Mesenchymal stem cell (in vitro differentiated cells and primary cell): ENCODE measurements at regions not wholly inside any gene's neighbourhood (a gene's known extent, or its start where the extent isn't known, plus 50 kb on each side); places are given as distances from the start of the nearest gene placed in this dataset.

Experiments
- DNase-seq: peaks from one replicate; pipeline ENCODE4 v3.0.0-alpha.2; 2013
- H2AFZ ChIP-seq: one replicate; pipeline ENCODE4 v1.6.1; 2013; ENCODE audit warnings: low read depth, mild to moderate bottlenecking, control low read depth, inconsistent platforms, low read length, moderate library complexity
- H2AK5ac ChIP-seq: 2 replicates; pipeline ENCODE4 v1.6.1; 2013; ENCODE audit warnings: low read length, moderate library complexity, mild to moderate bottlenecking, inconsistent platforms; ENCODE audit not compliant: severe bottlenecking
- H2BK120ac ChIP-seq: one replicate; pipeline ENCODE4 v1.6.1; 2013; ENCODE audit warnings: low read depth, mild to moderate bottlenecking, inconsistent platforms, low read length, moderate library complexity
- H2BK12ac ChIP-seq, 2 experiments: one replicate each; pipeline ENCODE4 v1.6.1; 2013; ENCODE audit warnings: inconsistent platforms in 2 of 2, low read length in 2 of 2, mild to moderate bottlenecking in 2 of 2, moderate library complexity in 2 of 2, control low read depth in 1 of 2
- H2BK15ac ChIP-seq: one replicate; pipeline ENCODE4 v1.6.1; 2013; ENCODE audit warnings: mild to moderate bottlenecking, low read depth, inconsistent platforms; ENCODE audit not compliant: poor library complexity, severe bottlenecking
- H2BK5ac ChIP-seq: 2 replicates; pipeline ENCODE4 v1.6.1; 2013; ENCODE audit warnings: low read depth, mild to moderate bottlenecking, low read length, control low read depth, inconsistent platforms; ENCODE audit not compliant: poor library complexity, severe bottlenecking
- H3K14ac ChIP-seq, 2 experiments: one replicate each; pipeline ENCODE4 v1.6.1; 2013; ENCODE audit warnings: inconsistent platforms in 2 of 2, low read length in 2 of 2, control low read depth in 1 of 2, mild to moderate bottlenecking in 1 of 2, moderate library complexity in 1 of 2
- H3K18ac ChIP-seq, 2 experiments: one replicate each; pipeline ENCODE4 v1.6.1; 2013; ENCODE audit warnings: inconsistent platforms in 2 of 2, low read length in 2 of 2, control low read depth in 1 of 2, low read depth in 1 of 2, mild to moderate bottlenecking in 1 of 2
- H3K23ac ChIP-seq, 2 experiments: one replicate each; pipeline ENCODE4 v1.6.1; 2013; ENCODE audit warnings: inconsistent platforms in 2 of 2, low read length in 2 of 2, mild to moderate bottlenecking in 2 of 2, moderate library complexity in 2 of 2, control low read depth in 1 of 2
- H3K27ac ChIP-seq: 2 replicates; pipeline ENCODE4 v1.5.1; 2013; ENCODE audit warnings: mild to moderate bottlenecking, moderate library complexity, low read length, control low read depth, inconsistent platforms; ENCODE audit not compliant: poor library complexity, severe bottlenecking
- H3K27me3 ChIP-seq, 2 experiments: 2 replicates each; pipeline versions ENCODE4 v1.6.1 to v1.7.0; 2013; ENCODE audit warnings: low read length in 2 of 2, mild to moderate bottlenecking in 2 of 2, moderate library complexity in 2 of 2, control low read depth in 1 of 2, inconsistent platforms in 1 of 2; ENCODE audit not compliant: control insufficient read depth in 1 of 2, insufficient read depth in 1 of 2
- H3K36me3 ChIP-seq, 2 experiments: 2 replicates each; pipeline versions ENCODE4 v1.6.1 to v1.7.0; 2013; ENCODE audit warnings: low read length in 2 of 2, control low read depth in 1 of 2, inconsistent platforms in 1 of 2, low read depth in 1 of 2, mild to moderate bottlenecking in 1 of 2; ENCODE audit not compliant: insufficient read depth in 2 of 2, control insufficient read depth in 1 of 2
- H3K4ac ChIP-seq, 2 experiments: one replicate each; pipeline ENCODE4 v1.6.1; 2013; ENCODE audit warnings: inconsistent platforms in 2 of 2, low read length in 2 of 2, mild to moderate bottlenecking in 2 of 2, moderate library complexity in 2 of 2, control low read depth in 1 of 2, low read depth in 1 of 2
- H3K4me1 ChIP-seq: 2 replicates; pipeline ENCODE4 v1.6.1; 2013; ENCODE audit warnings: low read depth, low read length, control low read depth; ENCODE audit not compliant: control insufficient read depth, insufficient read depth
- H3K4me2 ChIP-seq: 2 replicates; pipeline ENCODE4 v1.6.1; 2013; ENCODE audit warnings: low read length, mild to moderate bottlenecking, inconsistent platforms; ENCODE audit not compliant: poor library complexity, severe bottlenecking
- H3K4me3 ChIP-seq, 2 experiments: 2 replicates each; pipeline versions ENCODE4 v1.5.1 to v1.7.0; 2013; ENCODE audit warnings: low read length in 2 of 2, mild to moderate bottlenecking in 2 of 2, control low read depth in 1 of 2, low read depth in 1 of 2; ENCODE audit not compliant: insufficient read depth in 1 of 2
- H3K79me1 ChIP-seq: replicated peaks from 2 replicates; pipeline ENCODE4 v1.6.1; 2013; ENCODE audit warnings: mild to moderate bottlenecking, control low read depth, low read length, inconsistent platforms; ENCODE audit not compliant: poor library complexity, severe bottlenecking
- H3K9ac ChIP-seq: 2 replicates; pipeline ENCODE4 v1.7.0; 2013; ENCODE audit warnings: mild to moderate bottlenecking, low read length, moderate library complexity
- H3K9me3 ChIP-seq: 2 replicates; pipeline ENCODE4 v1.7.0; 2013; ENCODE audit warnings: mild to moderate bottlenecking, low read length; ENCODE audit not compliant: control insufficient read depth
- H4K8ac ChIP-seq: one replicate; pipeline ENCODE4 v1.6.1; 2013; ENCODE audit warnings: inconsistent platforms, mild to moderate bottlenecking, low read length, moderate library complexity
- H4K91ac ChIP-seq: one replicate; pipeline ENCODE4 v1.6.1; 2013; ENCODE audit warnings: mild to moderate bottlenecking, low read length, inconsistent platforms
- WGBS: methylation state at CpG from one replicate; pipeline ENCODE4 v1.1.7; 2013; ENCODE audit warnings: mixed read lengths; 5-methylcytosine and 5-hydroxymethylcytosine counted together

GRCh38 chr5:107265193-107265592 is 405.5 kb downstream of the EFNA5 start:
- Histone ChIP-seq H3K23ac (no peak overlapping the region), H3K14ac (no peak overlapping the region), H3K27me3 (no peaks in the 10 kb centered on the region), H3K18ac (no peak overlapping the region), H3K4me1 (no peaks in the 10 kb centered on the region), H2AK5ac (no peak overlapping the region), H2AFZ (no peak overlapping the region), H3K4me2 (no peak overlapping the region), H3K4me3 (no peak overlapping the region), H3K4ac (no peak overlapping the region), H4K91ac (no peak overlapping the region), H3K9me3 (peaks cover 9% of the 10 kb centered on the region), H2BK5ac (no peak overlapping the region), H3K79me1 (no peaks in the 10 kb centered on the region), H3K36me3 (no peaks in the 10 kb centered on the region), H3K9ac (no peak overlapping the region), H2BK12ac (no peak overlapping the region), H4K8ac (no peak overlapping the region), H2BK120ac (no peak overlapping the region), H2BK15ac (no peak overlapping the region), H3K27ac (no peak overlapping the region)
- 65% methylated on average over 2 of the region's 2 CpGs for WGBS
- DNase-seq = peak; percentile 16

- Histone ChIP-seq H2AK5ac (no peak overlapping the region), H4K8ac (no peak overlapping the region), H3K18ac (no peak overlapping the region), H3K14ac (no peak overlapping the region), H3K4me3 (no peak overlapping the region), H2BK15ac (no peak overlapping the region), H3K4me2 (no peak overlapping the region), H4K91ac (no peak overlapping the region), H3K79me1 (no peaks in the 10 kb centered on the region), H3K27me3 (no peaks in the 10 kb centered on the region), H3K9ac (no peak overlapping the region), H2BK5ac (no peak overlapping the region), H3K4ac (no peak overlapping the region), H2BK120ac (no peak overlapping the region), H2AFZ (no peak overlapping the region), H3K9me3 (peaks cover 9% of the 10 kb centered on the region), H3K27ac (no peak overlapping the region), H3K23ac (no peak overlapping the region), H3K36me3 (no peaks in the 10 kb centered on the region), H3K4me1 (no peaks in the 10 kb centered on the region), H2BK12ac (no peak overlapping the region)
- DNase-seq = no peak
- WGBS = 100% methylated on average over 4 of the region's 5 CpGs
Measured at GRCh38 chr5:107263387-107264018, 407.2 kb downstream of the EFNA5 start.

- no peak overlapping the region for H3K4me3 ChIP-seq
- H2BK5ac ChIP-seq = no peak overlapping the region
- no peak overlapping the region for H3K14ac ChIP-seq
- peaks cover 9% of the 10 kb centered on the region for H3K9me3 ChIP-seq
- no peak overlapping the region for H2BK120ac ChIP-seq
- no peak overlapping the region for H2AK5ac ChIP-seq
- no peak overlapping the region for H3K27ac ChIP-seq
- H4K8ac ChIP-seq = no peak overlapping the region
- no peak overlapping the region for H3K9ac ChIP-seq
- no peaks in the 10 kb centered on the region for H3K4me1 ChIP-seq
- H2AFZ ChIP-seq = no peak overlapping the region
- H3K79me1 ChIP-seq = no peaks in the 10 kb centered on the region
- H3K36me3 ChIP-seq = no peaks in the 10 kb centered on the region
- no peaks in the 10 kb centered on the region for H3K27me3 ChIP-seq
- no peak for DNase-seq
- H3K23ac ChIP-seq = no peak overlapping the region
- no peak overlapping the region for H3K4me2 ChIP-seq
- H4K91ac ChIP-seq = no peak overlapping the region
- H3K4ac ChIP-seq = no peak overlapping the region
- H2BK12ac ChIP-seq = no peak overlapping the region
- H3K18ac ChIP-seq = no peak overlapping the region
- WGBS = 89% methylated on average over 2 of the region's 2 CpGs
- H2BK15ac ChIP-seq = no peak overlapping the region
Measured at GRCh38 chr5:107257885-107258520, 412.7 kb downstream of the EFNA5 start.

GRCh38 chr5:107254902-107255234 is 415.9 kb downstream of the EFNA5 start:
- no peak overlapping the region for H3K27ac ChIP-seq
- H2AFZ ChIP-seq = no peak overlapping the region
- H3K9ac ChIP-seq = no peak overlapping the region
- H3K4me3 ChIP-seq = no peak overlapping the region
- no peak overlapping the region for H3K4me2 ChIP-seq
- WGBS = 96% methylated on average over 2 of the region's 4 CpGs
- H4K91ac ChIP-seq = no peak overlapping the region
- no peak overlapping the region for H3K18ac ChIP-seq
- H3K36me3 ChIP-seq = no peaks in the 10 kb centered on the region
- H3K23ac ChIP-seq = no peak overlapping the region
- H4K8ac ChIP-seq = no peak overlapping the region
- H3K4ac ChIP-seq = no peak overlapping the region
- H3K79me1 ChIP-seq = no peaks in the 10 kb centered on the region
- no peaks in the 10 kb centered on the region for H3K27me3 ChIP-seq
- H3K9me3 ChIP-seq = no peaks in the 10 kb centered on the region
- H3K14ac ChIP-seq = no peak overlapping the region
- H2AK5ac ChIP-seq = no peak overlapping the region
- no peak overlapping the region for H2BK12ac ChIP-seq
- no peak overlapping the region for H2BK5ac ChIP-seq
- no peaks in the 10 kb centered on the region for H3K4me1 ChIP-seq
- H2BK120ac ChIP-seq = no peak overlapping the region
- DNase-seq = no peak
- H2BK15ac ChIP-seq = no peak overlapping the region
